ENCODE measurements at regions not wholly inside any gene's neighbourhood (a gene's known extent, or its start where the extent isn't known, plus 50 kb on each side); places are given as distances from the start of the nearest gene placed in this dataset.
"Not testable (repeated sequence)": the region's sequence is repeated elsewhere in the genome, so short reads cannot be mapped to it uniquely, and the experiment has no call there.

GRCh38 chr10:38315090-38315805 is 221.1 kb downstream of the ZNF37A start:
- H3K4me1 Mint-ChIP-seq (ENCODE audit: low read depth); ATAC-seq (replicated peaks in 1 of 2); H3K9me3 Mint-ChIP-seq; H3K36me3 Mint-ChIP-seq (ENCODE audit: insufficient read depth in 2 of 2); H3K4me3 Mint-ChIP-seq; DNase-seq; H3K27me3 Mint-ChIP-seq (ENCODE audit: low read depth); H3K27ac Mint-ChIP-seq: not testable (repeated sequence)

- H3K36me3 Mint-ChIP-seq (ENCODE audit: insufficient read depth in 2 of 2); ATAC-seq (replicated peaks in 1 of 2); H3K27ac Mint-ChIP-seq; H3K4me1 Mint-ChIP-seq (ENCODE audit: low read depth); H3K9me3 Mint-ChIP-seq; DNase-seq; H3K4me3 Mint-ChIP-seq; H3K27me3 Mint-ChIP-seq (ENCODE audit: low read depth): not testable (repeated sequence)
These were observed 227.3 kb downstream of the ZNF37A start for GRCh38 chr10:38321393-38321792.

- H3K27ac Mint-ChIP-seq = not testable (repeated sequence)
These were observed 236.2 kb downstream of the ZNF37A start for GRCh38 chr10:38330306-38330705.

GRCh38 chr10:38331106-38331505 is 237.0 kb downstream of the ZNF37A start:
- H3K27ac Mint-ChIP-seq; H3K4me1 Mint-ChIP-seq (ENCODE audit: low read depth); H3K27me3 Mint-ChIP-seq (ENCODE audit: low read depth): not testable (repeated sequence)

More at GRCh38 chr10:38330306-38330705, 236.2 kb downstream of the ZNF37A start:
- ATAC-seq (replicated peaks in 1 of 2); H3K4me3 Mint-ChIP-seq; H3K9me3 Mint-ChIP-seq; H3K27me3 Mint-ChIP-seq (ENCODE audit: low read depth); DNase-seq; H3K4me1 Mint-ChIP-seq (ENCODE audit: low read depth); H3K36me3 Mint-ChIP-seq (ENCODE audit: insufficient read depth in 2 of 2): not testable (repeated sequence)

GRCh38 chr10:38333699-38334098 is 239.6 kb downstream of the ZNF37A start:
- ATAC-seq (replicated peaks in 1 of 2); H3K36me3 Mint-ChIP-seq (ENCODE audit: insufficient read depth in 2 of 2); H3K27me3 Mint-ChIP-seq (ENCODE audit: low read depth); DNase-seq; H3K4me1 Mint-ChIP-seq (ENCODE audit: low read depth); H3K27ac Mint-ChIP-seq; H3K4me3 Mint-ChIP-seq; H3K9me3 Mint-ChIP-seq: not testable (repeated sequence)

More at GRCh38 chr10:38331106-38331505, 237.0 kb downstream of the ZNF37A start:
- H3K4me3 Mint-ChIP-seq; H3K36me3 Mint-ChIP-seq (ENCODE audit: insufficient read depth in 2 of 2); DNase-seq; H3K9me3 Mint-ChIP-seq; ATAC-seq (replicated peaks in 1 of 2): not testable (repeated sequence)

GRCh38 chr10:38350645-38351044 is 256.5 kb downstream of the ZNF37A start:
- ATAC-seq (replicated peaks in 1 of 2); H3K27ac Mint-ChIP-seq; H3K4me1 Mint-ChIP-seq (ENCODE audit: low read depth); DNase-seq; H3K36me3 Mint-ChIP-seq (ENCODE audit: insufficient read depth in 2 of 2); H3K9me3 Mint-ChIP-seq; H3K4me3 Mint-ChIP-seq: not testable (repeated sequence)
- peaks cover 24% of the 10 kb centered on the region for H3K27me3 Mint-ChIP-seq (ENCODE audit: low read depth)

GRCh38 chr10:38354410-38354809 is 260.3 kb downstream of the ZNF37A start:
- H3K4me3 Mint-ChIP-seq; ATAC-seq (replicated peaks in 1 of 2); H3K27ac Mint-ChIP-seq; H3K27me3 Mint-ChIP-seq (ENCODE audit: low read depth); H3K4me1 Mint-ChIP-seq (ENCODE audit: low read depth); H3K36me3 Mint-ChIP-seq (ENCODE audit: insufficient read depth in 2 of 2); H3K9me3 Mint-ChIP-seq: not testable (repeated sequence)
- DNase-seq = peak in 1 of 2 donors; percentile 7

- H3K27ac Mint-ChIP-seq = peak overlapping the region; percentile 71
- H3K9me3 Mint-ChIP-seq; H3K36me3 Mint-ChIP-seq (ENCODE audit: insufficient read depth in 2 of 2); H3K4me1 Mint-ChIP-seq (ENCODE audit: low read depth); H3K27me3 Mint-ChIP-seq (ENCODE audit: low read depth): not testable (repeated sequence)
- peak overlapping the region; percentile 74 to 87 for H3K4me3 Mint-ChIP-seq
- DNase-seq = peak; percentile 76 to 80
- ATAC-seq (replicated peaks in 1 of 2) = peak; percentile 100
These were observed 261.9 kb downstream of the ZNF37A start for GRCh38 chr10:38355911-38356526.

- Mint-ChIP-seq H3K4me3 (peak overlapping the region; percentile 74 to 87), H3K27ac (peak overlapping the region; percentile 71)
- peak; percentile 51 to 52 for ATAC-seq (replicated peaks in 1 of 2)
- not testable (repeated sequence) for H3K36me3 Mint-ChIP-seq (ENCODE audit: insufficient read depth in 2 of 2); H3K27me3 Mint-ChIP-seq (ENCODE audit: low read depth); DNase-seq; H3K9me3 Mint-ChIP-seq; H3K4me1 Mint-ChIP-seq (ENCODE audit: low read depth)
These were observed 262.4 kb downstream of the ZNF37A start for GRCh38 chr10:38356527-38356926.

GRCh38 chr10:38362514-38362913 is 268.4 kb downstream of the ZNF37A start:
- not testable (repeated sequence) for DNase-seq; H3K27me3 Mint-ChIP-seq (ENCODE audit: low read depth); H3K36me3 Mint-ChIP-seq (ENCODE audit: insufficient read depth in 2 of 2); H3K4me3 Mint-ChIP-seq; H3K27ac Mint-ChIP-seq; H3K9me3 Mint-ChIP-seq; ATAC-seq (replicated peaks in 1 of 2)
- H3K4me1 Mint-ChIP-seq (ENCODE audit: low read depth) = peaks cover 11% of the 10 kb centered on the region

- Mint-ChIP-seq H3K4me1 (ENCODE audit: low read depth) (peaks cover 11% of the 10 kb centered on the region), H3K27ac (peak overlapping the region; percentile 35), H3K4me3 (peak overlapping the region in 1 of 2 donors; percentile 41)
- H3K27me3 Mint-ChIP-seq (ENCODE audit: low read depth); H3K36me3 Mint-ChIP-seq (ENCODE audit: insufficient read depth in 2 of 2); H3K9me3 Mint-ChIP-seq; DNase-seq: not testable (repeated sequence)
- ATAC-seq (replicated peaks in 1 of 2) = peak; percentile 37 to 75
These were observed 269.9 kb downstream of the ZNF37A start for GRCh38 chr10:38364073-38364472.

GRCh38 chr10:38365917-38366316 is 271.8 kb downstream of the ZNF37A start:
- peak; percentile 12 to 17 for DNase-seq
- peak overlapping the region; percentile 7 for H3K27ac Mint-ChIP-seq

GRCh38 chr10:38383800-38384199 is 289.7 kb downstream of the ZNF37A start:
- not testable (repeated sequence) for H3K4me1 Mint-ChIP-seq (ENCODE audit: low read depth); ATAC-seq (replicated peaks in 1 of 2); H3K36me3 Mint-ChIP-seq (ENCODE audit: insufficient read depth in 2 of 2); DNase-seq; H3K27ac Mint-ChIP-seq; H3K4me3 Mint-ChIP-seq; H3K9me3 Mint-ChIP-seq; H3K27me3 Mint-ChIP-seq (ENCODE audit: low read depth)

More at GRCh38 chr10:38365917-38366316, 271.8 kb downstream of the ZNF37A start:
- not testable (repeated sequence) for H3K4me3 Mint-ChIP-seq; H3K36me3 Mint-ChIP-seq (ENCODE audit: insufficient read depth in 2 of 2); H3K27me3 Mint-ChIP-seq (ENCODE audit: low read depth); H3K9me3 Mint-ChIP-seq
- peak; percentile 46 to 60 for ATAC-seq (replicated peaks in 1 of 2)
- peaks cover 11% of the 10 kb centered on the region for H3K4me1 Mint-ChIP-seq (ENCODE audit: low read depth)

GRCh38 chr10:38386869-38387268 is 292.7 kb downstream of the ZNF37A start:
- not testable (repeated sequence) for H3K36me3 Mint-ChIP-seq (ENCODE audit: insufficient read depth in 2 of 2); H3K4me3 Mint-ChIP-seq; H3K27me3 Mint-ChIP-seq (ENCODE audit: low read depth); H3K4me1 Mint-ChIP-seq (ENCODE audit: low read depth); ATAC-seq (replicated peaks in 1 of 2); H3K27ac Mint-ChIP-seq; DNase-seq; H3K9me3 Mint-ChIP-seq

Data from activated T-cell treated with anti-CD3 and anti-CD28 coated beads, Interleukin-2, amount 50 U/mL, for 72 hours (primary cell).